Lower lobe of right lung (tissue), 2 donors: ENCODE measurements at regions not wholly inside any gene's neighbourhood (a gene's known extent, or its start where the extent isn't known, plus 50 kb on each side); places are given as distances from the start of the nearest gene placed in this dataset.

ENCODE experiments used
- ATAC-seq, 2 donors: fragments of 200-7000 bp; cut with Tn5 transposase; one replicate each; pipeline ENCODE4 v1.9.1; 2020 to 2022; ENCODE audit warnings: mild to moderate bottlenecking in 2 of 2, moderate library complexity in 2 of 2
- DNase-seq: peaks from one replicate; pipeline ENCODE4 v3.0.0-alpha.2; 2020
- H3K27ac ChIP-seq: fragments of 200-600 bp; one replicate; pipeline ENCODE4 v1.8.0; 2022
- H3K27me3 ChIP-seq: fragments of 200-600 bp; one replicate; pipeline ENCODE4 v1.8.0; 2022; ENCODE audit warnings: low read depth
- H3K36me3 ChIP-seq: fragments of 200-600 bp; one replicate; pipeline ENCODE4 v1.8.0; 2022; ENCODE audit warnings: mild to moderate bottlenecking
- H3K4me1 ChIP-seq: fragments of 200-600 bp; one replicate; pipeline ENCODE4 v1.8.0; 2022
- H3K4me3 ChIP-seq: fragments of 200-600 bp; one replicate; pipeline ENCODE4 v1.8.0; 2022; ENCODE audit warnings: mild to moderate bottlenecking
- H3K9me3 ChIP-seq: fragments of 200-600 bp; one replicate; pipeline ENCODE4 v1.8.0; 2022
- intact Hi-C: fragments of 100-400 bp; cut with DNase I; formaldehyde crosslinking; loops from one replicate; pipeline ENCODE4 v1.11.0; 2022
- TF ChIP-seq, protein P1 (sequence below): fragments of 200-600 bp; IDR thresholded peaks from one replicate; pipeline ENCODE4 v1.8.0; 2022; ENCODE audit warnings: antibody characterized with exemption, mild to moderate bottlenecking
- donor health status: DM: no; HTN: yes; CAD: no; lungs with severe emphysema.

DNA sequence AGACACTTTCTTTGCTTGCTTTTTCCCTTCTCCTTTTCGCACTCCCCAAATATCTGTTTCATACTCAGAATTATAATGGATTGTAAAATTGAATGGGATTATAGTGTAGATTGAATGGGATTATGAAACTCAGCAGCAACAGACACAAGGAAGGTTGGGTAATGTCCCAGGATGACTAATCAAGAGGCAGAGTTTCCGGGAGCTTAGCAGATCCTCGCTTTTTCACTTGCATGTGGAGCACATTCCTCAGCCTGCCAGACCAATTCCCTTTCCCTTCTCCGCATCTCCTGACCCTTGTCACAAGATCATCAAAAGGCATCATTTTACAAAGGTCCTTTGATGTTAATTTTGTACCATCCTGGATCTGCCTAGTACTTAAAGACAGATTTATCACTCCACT, 55.1 kb upstream of the SLC1A1 start:
- ATAC-seq (no peak), DNase-seq (no peak)
- TF ChIP-seq, protein P1, sequence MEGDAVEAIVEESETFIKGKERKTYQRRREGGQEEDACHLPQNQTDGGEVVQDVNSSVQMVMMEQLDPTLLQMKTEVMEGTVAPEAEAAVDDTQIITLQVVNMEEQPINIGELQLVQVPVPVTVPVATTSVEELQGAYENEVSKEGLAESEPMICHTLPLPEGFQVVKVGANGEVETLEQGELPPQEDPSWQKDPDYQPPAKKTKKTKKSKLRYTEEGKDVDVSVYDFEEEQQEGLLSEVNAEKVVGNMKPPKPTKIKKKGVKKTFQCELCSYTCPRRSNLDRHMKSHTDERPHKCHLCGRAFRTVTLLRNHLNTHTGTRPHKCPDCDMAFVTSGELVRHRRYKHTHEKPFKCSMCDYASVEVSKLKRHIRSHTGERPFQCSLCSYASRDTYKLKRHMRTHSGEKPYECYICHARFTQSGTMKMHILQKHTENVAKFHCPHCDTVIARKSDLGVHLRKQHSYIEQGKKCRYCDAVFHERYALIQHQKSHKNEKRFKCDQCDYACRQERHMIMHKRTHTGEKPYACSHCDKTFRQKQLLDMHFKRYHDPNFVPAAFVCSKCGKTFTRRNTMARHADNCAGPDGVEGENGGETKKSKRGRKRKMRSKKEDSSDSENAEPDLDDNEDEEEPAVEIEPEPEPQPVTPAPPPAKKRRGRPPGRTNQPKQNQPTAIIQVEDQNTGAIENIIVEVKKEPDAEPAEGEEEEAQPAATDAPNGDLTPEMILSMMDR, result no peak
- Histone ChIP-seq H3K36me3 (no peaks in the 10 kb centered on the region), H3K27ac (no peak overlapping the region), H3K9me3 (no peaks in the 10 kb centered on the region), H3K27me3 (no peaks in the 10 kb centered on the region), H3K4me1 (peaks cover 4% of the 10 kb centered on the region), H3K4me3 (no peak overlapping the region)
- intact Hi-C loops, result no loop called here

DNA sequence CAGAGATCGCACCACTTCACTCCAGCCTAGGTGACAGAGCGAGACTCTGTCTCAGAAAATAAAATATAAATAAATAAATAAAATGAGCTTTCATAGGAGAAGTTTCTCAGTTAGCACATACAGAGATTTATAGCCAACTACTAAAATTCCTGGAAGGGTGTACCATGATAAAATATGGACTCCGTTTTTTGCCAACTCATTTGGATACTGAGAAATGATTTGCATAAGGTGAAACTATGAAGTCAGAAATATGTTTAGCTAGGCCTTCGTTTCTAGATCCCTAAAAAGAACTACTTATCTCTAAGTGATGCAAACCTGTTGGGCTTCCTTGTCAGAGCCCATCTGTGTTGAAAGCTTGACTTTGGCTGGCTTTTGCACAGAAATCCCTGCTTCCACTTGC, 56.9 kb upstream of the SLC1A1 start:
- intact Hi-C loops, result no loop called here
- H3K9me3 ChIP-seq, result no peaks in the 10 kb centered on the region
- no peak overlapping the region for H3K4me3 ChIP-seq
- no peaks in the 10 kb centered on the region for H3K36me3 ChIP-seq
- DNase-seq (no peak), ATAC-seq (no peak)
- H3K27me3 ChIP-seq, result no peaks in the 10 kb centered on the region
- peaks cover 8% of the 10 kb centered on the region for H3K4me1 ChIP-seq
- no peak overlapping the region for H3K27ac ChIP-seq
- TF ChIP-seq, protein P1, result no peak

DNA sequence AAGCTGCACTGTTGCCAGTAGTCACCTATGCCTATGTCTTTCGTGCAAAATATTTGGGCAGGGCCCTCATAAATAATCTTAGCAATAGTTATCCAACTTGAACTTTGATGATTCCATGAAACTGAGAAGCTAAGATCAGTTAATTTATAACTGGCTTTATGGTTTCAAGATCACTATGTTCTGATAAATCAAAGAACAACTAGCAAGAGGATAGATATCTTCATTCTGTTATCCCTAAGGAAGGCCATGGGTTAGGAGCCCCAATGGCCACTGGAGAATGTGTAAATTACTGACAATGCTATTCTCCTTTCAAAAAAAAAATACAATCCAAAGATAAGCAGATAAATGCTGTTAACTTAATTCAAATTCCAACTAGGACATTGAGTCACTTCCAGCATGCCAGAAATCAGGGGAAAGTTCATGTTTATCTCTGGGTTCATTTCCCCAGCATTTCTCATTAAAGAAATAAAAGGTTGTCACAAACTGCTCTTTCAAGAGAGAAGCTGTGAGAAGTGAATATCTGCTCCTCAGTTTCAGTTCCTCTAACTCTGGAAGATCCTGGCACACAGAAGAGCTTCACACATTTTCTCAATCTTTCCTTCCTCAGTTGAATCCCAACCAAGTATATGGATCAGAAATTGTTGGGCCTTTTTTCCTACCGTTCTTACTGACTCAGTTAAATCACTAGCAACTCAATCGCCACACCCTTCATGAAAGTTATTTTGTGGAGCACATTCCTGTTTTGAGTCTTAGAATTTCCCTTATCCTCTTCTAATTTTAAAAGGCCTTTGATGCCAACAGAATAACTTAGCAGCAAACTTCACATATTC, 59.6 kb upstream of the SLC1A1 start:
- Histone ChIP-seq H3K27ac (no peak overlapping the region), H3K36me3 (no peaks in the 10 kb centered on the region), H3K27me3 (no peaks in the 10 kb centered on the region), H3K4me1 (peaks cover 8% of the 10 kb centered on the region), H3K4me3 (no peak overlapping the region), H3K9me3 (no peaks in the 10 kb centered on the region)
- no peak for DNase-seq
- ATAC-seq, result no peak
- TF ChIP-seq, protein P1, result no peak
- intact Hi-C loops, result no loop called here

DNA sequence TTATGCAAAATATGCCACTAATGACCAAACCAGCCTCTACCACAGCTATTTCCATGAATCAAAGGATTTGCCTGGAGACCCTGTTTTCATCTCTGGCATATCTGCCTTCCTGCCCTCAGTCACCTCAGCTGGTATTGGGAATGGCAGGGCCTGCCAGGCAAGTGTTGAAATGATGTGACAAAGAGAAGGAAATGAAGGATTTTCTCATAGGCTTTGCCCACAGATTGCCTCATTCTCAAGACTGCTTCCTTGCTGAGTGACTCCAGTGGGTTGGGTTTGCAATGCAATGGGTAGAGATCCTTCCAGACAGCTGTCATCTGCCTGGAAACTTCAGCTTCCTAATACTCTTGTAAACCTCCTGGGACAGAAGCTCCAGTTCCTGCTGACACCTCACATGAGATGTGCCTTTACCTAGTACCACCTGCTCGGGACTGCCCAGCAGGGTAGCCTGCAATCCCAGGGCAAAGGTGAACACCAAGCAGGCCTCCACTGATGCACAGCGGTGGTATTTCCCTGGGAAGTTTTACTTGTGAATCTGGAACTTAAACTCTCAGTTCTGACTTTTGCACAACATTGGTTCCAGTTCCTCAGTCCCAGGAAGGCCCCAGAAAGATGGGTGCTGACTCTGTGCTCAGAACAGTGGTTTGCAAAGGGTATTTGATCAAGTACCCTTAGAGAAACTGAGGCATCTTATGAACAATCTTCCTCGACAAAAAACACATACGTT, 64.8 kb upstream of the SLC1A1 start:
- DNase-seq, result no peak
- Histone ChIP-seq H3K4me3 (no peak overlapping the region), H3K27me3 (no peaks in the 10 kb centered on the region), H3K9me3 (no peaks in the 10 kb centered on the region), H3K36me3 (no peaks in the 10 kb centered on the region), H3K4me1 (peaks cover 21% of the 10 kb centered on the region), H3K27ac (no peak overlapping the region)
- TF ChIP-seq, protein P1, result no peak
- peak in 1 of 2 donors; percentile 11 for ATAC-seq
- intact Hi-C loops, result no loop called here

DNA sequence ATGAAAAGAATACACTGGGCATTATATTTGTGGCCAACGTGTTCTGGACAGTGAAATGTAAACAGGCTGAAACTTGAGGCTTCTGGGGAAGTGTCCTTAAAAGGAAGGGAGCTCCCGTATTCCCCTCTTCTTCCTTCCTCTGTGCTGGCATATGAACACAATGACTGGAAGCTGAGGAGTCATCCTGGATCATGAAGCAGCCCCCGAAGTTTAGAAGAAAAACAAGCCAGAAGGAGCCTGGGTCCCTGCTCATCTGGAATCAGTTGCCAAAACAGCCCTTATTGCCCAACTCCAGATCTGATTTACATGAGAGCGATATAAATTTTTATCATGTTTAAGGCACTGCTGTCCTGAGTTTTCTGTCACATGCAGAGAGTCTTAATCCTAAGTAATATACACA, 65.4 kb upstream of the SLC1A1 start:
- no peaks in the 10 kb centered on the region for H3K36me3 ChIP-seq

More for the DNA sequence above, 65.4 kb upstream of the SLC1A1 start:
- H3K27ac ChIP-seq, result no peak overlapping the region
- H3K9me3 ChIP-seq, result no peaks in the 10 kb centered on the region
- intact Hi-C loops, result no loop called here
- TF ChIP-seq, protein P1, result no peak
- H3K27me3 ChIP-seq, result no peaks in the 10 kb centered on the region
- H3K4me3 ChIP-seq, result no peak overlapping the region
- DNase-seq (no peak), ATAC-seq (no peak)
- H3K4me1 ChIP-seq, result peaks cover 15% of the 10 kb centered on the region
